Panc1 (cell line): ENCODE measurements at regions not wholly inside any gene's neighbourhood (a gene's known extent, or its start where the extent isn't known, plus 50 kb on each side); places are given as distances from the start of the nearest gene placed in this dataset.

Experiments used
- ATAC-seq: fragments of 200-7000 bp; cut with Tn5 transposase; 2 replicates; pipeline ENCODE4 v1.9.1; 2020; ENCODE audit warnings: mild to moderate bottlenecking, moderate library complexity
- BruUV-seq: library from RNA; stranded (reverse); fragments of 400-500 nt; replicated peaks from 2 replicates; lab custom pipeline; 2021; lab: Mats Ljungman, UMichigan
- CTCF ChIA-PET: fragments of 300-600 bp; sonication (Branson Sonifier 250); formaldehyde crosslinking; loops from one replicate; lab custom pipeline; 2022; ENCODE audit warnings: antibody characterized with exemption; lab: Charles Lee
- POLR2A ChIA-PET: fragments of 300-600 bp; sonication (Branson Sonifier 250); formaldehyde crosslinking; loops from one replicate; lab custom pipeline; 2022; ENCODE audit warnings: antibody characterized with exemption; lab: Charles Lee
- DNase-seq: peaks from one replicate; pipeline ENCODE4 v3.0.0-alpha.2; 2010; ENCODE audit warnings: low read depth, low spot score
- H3K27ac ChIP-seq: 2 replicates; pipeline ENCODE4 v1.5.1; 2011; ENCODE audit warnings: mild to moderate bottlenecking, low read length, inconsistent platforms
- H3K27me3 ChIP-seq: fragments of 200-500 bp; sonication (Bioruptor generic); 2 replicates; pipeline ENCODE4 v1.6.0; 2014; ENCODE audit warnings: low read length, inconsistent platforms; ENCODE audit not compliant: control insufficient read depth, insufficient read depth
- H3K36me3 ChIP-seq: fragments of 200-500 bp; sonication (Bioruptor generic); 2 replicates; pipeline ENCODE4 v1.5.1; 2014; ENCODE audit warnings: inconsistent platforms, mild to moderate bottlenecking, low read length, moderate library complexity; ENCODE audit not compliant: control insufficient read depth, insufficient read depth
- H3K4me1 ChIP-seq: 2 replicates; pipeline ENCODE4 v1.5.1; 2011; ENCODE audit warnings: inconsistent platforms, mild to moderate bottlenecking, low read length, moderate library complexity; ENCODE audit not compliant: control insufficient read depth, insufficient read depth
- H3K4me3 ChIP-seq, 2 experiments: 2 replicates each; pipeline ENCODE4 v1.5.1; 2011 to 2012; ENCODE audit warnings: low read depth in 2 of 2, low read length in 2 of 2, mild to moderate bottlenecking in 2 of 2, inconsistent platforms in 1 of 2, moderate library complexity in 1 of 2
- H3K9me3 ChIP-seq: fragments of 200-500 bp; sonication (Bioruptor generic); 2 replicates; pipeline ENCODE4 v1.5.1; 2014; ENCODE audit warnings: low read depth, mild to moderate bottlenecking, inconsistent platforms, low read length, moderate library complexity; ENCODE audit not compliant: control insufficient read depth, insufficient read depth
- POLR2AphosphoS5 ChIP-seq: IDR thresholded peaks from 2 replicates; pipeline ENCODE4 v1.6.1; 2012; ENCODE audit warnings: mild to moderate bottlenecking, low read depth, low read length, moderate library complexity
- REST ChIP-seq, 2 experiments: IDR thresholded peaks; 2 replicates each; pipeline ENCODE4 v1.6.1; 2011 to 2012; ENCODE audit warnings: low read depth in 2 of 2, control low read depth in 1 of 2, low read length in 1 of 2, mild to moderate bottlenecking in 1 of 2, moderate library complexity in 1 of 2; ENCODE audit not compliant: insufficient read depth in 1 of 2
- SIN3A ChIP-seq: IDR thresholded peaks from 2 replicates; pipeline ENCODE4 v1.6.1; 2012; ENCODE audit warnings: low read depth, mild to moderate bottlenecking, low read length, moderate library complexity, borderline replicate concordance; ENCODE audit not compliant: insufficient read depth
- TCF7L2 ChIP-seq: IDR thresholded peaks from 2 replicates; pipeline ENCODE4 v1.6.1; 2011; ENCODE audit warnings: mild to moderate bottlenecking, low read depth, low read length, inconsistent platforms
- in situ Hi-C: cut with HindIII; loops from 2 replicates; pipeline ENCODE4 v1.10.0; 2016; ENCODE audit warnings: low sequenced_read_pairs, low pct_unique_long_range_greater_than_20kb
- intact Hi-C: fragments of 100-400 bp; cut with micrococcal nuclease; formaldehyde crosslinking; loops from one replicate; pipeline ENCODE4 v1.10.0; 2022; ENCODE audit not compliant: unreplicated experiment
- TF ChIP-seq, protein P1 (sequence below): fragments of 450-650 bp; IDR thresholded peaks from 2 replicates; pipeline ENCODE4 v1.5.1; 2017; ENCODE audit warnings: mild to moderate bottlenecking

DNA sequence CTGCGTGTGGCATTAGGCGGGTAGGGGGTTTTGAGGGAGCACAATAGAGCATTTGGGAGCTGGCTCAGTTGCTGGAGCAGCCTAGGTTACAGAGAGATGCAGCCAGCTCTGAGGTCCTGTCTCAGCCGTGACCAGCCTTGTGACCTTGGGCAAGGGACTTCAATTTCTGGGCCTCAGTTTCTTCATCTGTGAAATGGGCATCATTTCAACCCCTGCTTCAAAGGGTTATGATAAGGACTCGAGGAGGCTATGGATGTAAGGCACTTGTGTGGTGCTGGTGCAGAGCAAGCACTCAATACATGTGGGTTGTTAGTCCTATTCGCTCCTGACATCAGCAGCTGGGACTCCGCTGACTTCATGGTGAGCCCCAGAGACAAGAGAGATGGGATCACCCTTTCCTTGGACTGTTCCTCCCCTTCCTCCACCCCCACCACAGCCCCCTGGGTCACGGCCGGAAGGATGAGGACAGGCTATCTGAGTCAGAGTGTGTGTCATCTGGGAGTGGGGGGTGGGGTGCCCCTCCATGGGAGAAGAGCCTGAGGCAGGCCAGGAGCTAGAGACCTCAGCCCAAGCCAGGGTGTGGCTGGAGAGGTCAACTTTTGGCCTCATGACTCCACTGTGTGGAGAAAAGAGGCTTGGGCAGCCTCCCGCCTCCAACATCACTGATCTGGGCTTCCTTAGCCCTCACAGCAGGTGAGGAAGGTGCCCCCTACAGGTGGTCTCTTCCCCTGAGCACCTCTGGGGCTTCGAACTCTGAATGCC lies 71.4 kb upstream of the ZBTB40 start:
- DNase-seq (no peak), ATAC-seq (no peak)
- CTCF ChIA-PET, result no interaction called here
- H3K36me3 ChIP-seq, result no peaks in the 10 kb centered on the region
- POLR2A ChIA-PET, result no interaction called here
- no TSS peak for BruUV-seq
- TF ChIP-seq TCF7L2, result no peak
- no peak for TF ChIP-seq SIN3A
- TF ChIP-seq POLR2AphosphoS5, result no peak
- TF ChIP-seq REST (IDR thresholded peaks at IDR 0.05; ENCODE audit: insufficient read depth in 1 of 2, low read depth in 2 of 2, low read length in 1 of 2), result no peak
- TF ChIP-seq, protein P1, sequence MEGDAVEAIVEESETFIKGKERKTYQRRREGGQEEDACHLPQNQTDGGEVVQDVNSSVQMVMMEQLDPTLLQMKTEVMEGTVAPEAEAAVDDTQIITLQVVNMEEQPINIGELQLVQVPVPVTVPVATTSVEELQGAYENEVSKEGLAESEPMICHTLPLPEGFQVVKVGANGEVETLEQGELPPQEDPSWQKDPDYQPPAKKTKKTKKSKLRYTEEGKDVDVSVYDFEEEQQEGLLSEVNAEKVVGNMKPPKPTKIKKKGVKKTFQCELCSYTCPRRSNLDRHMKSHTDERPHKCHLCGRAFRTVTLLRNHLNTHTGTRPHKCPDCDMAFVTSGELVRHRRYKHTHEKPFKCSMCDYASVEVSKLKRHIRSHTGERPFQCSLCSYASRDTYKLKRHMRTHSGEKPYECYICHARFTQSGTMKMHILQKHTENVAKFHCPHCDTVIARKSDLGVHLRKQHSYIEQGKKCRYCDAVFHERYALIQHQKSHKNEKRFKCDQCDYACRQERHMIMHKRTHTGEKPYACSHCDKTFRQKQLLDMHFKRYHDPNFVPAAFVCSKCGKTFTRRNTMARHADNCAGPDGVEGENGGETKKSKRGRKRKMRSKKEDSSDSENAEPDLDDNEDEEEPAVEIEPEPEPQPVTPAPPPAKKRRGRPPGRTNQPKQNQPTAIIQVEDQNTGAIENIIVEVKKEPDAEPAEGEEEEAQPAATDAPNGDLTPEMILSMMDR, result no peak
- H3K4me1 ChIP-seq, result no peaks in the 10 kb centered on the region
- H3K27ac ChIP-seq, result no peak overlapping the region
- H3K4me3 ChIP-seq, result no peak overlapping the region
- in situ Hi-C loops (no loop called here), intact Hi-C loops (no loop called here)
- H3K9me3 ChIP-seq, result no peaks in the 10 kb centered on the region
- peaks cover 8% of the 10 kb centered on the region for H3K27me3 ChIP-seq

GRCh38 chr1:22383526-22384294 lies 67.9 kb upstream of the ZBTB40 start:
- intact Hi-C loops, result no loop called here
- BruUV-seq, result no TSS peak
- no peaks in the 10 kb centered on the region for H3K4me1 ChIP-seq
- CTCF ChIA-PET, result no interaction called here
- H3K9me3 ChIP-seq, result no peaks in the 10 kb centered on the region
- in situ Hi-C loops, result no loop called here
- ATAC-seq, result peak; percentile 42; the same call in 1 of the 2 replicates
- H3K36me3 ChIP-seq, result no peaks in the 10 kb centered on the region
- peaks cover 8% of the 10 kb centered on the region; the same call in 1 of the 2 replicates for H3K27me3 ChIP-seq
- no peak overlapping the region for H3K27ac ChIP-seq
- POLR2A ChIA-PET, result no interaction called here
- no peak for DNase-seq
- TF ChIP-seq, protein P1, result no peak
- TF ChIP-seq REST (IDR thresholded peaks at IDR 0.05; ENCODE audit: insufficient read depth in 1 of 2, low read depth in 2 of 2, low read length in 1 of 2) (no peak), SIN3A (no peak), POLR2AphosphoS5 (no peak), TCF7L2 (no peak)
- peak overlapping the region in 1 of 2 experiments; percentile 8; a peak in 1 of 4 replicates for H3K4me3 ChIP-seq
